ENCODE measurements at regions not wholly inside any gene's neighbourhood (a gene's known extent, or its start where the extent isn't known, plus 50 kb on each side); places are given as distances from the start of the nearest gene placed in this dataset.

GRCh38 chr4:154677300-154677699, 64.8 kb upstream of the FGG start:
- Histone ChIP-seq H3K27me3 (ENCODE audit: insufficient read depth, low read length) (no peaks in the 10 kb centered on the region), H4K91ac (ENCODE audit: insufficient read length, low read depth, low read length) (no peak overlapping the region), H4K5ac (ENCODE audit: insufficient read length, low read depth, low read length) (no peak overlapping the region), H3K4me2 (ENCODE audit: insufficient read depth, insufficient read length, low read length) (no peak overlapping the region), H3T11ph (ENCODE audit: low read length) (no peak overlapping the region), H2BK120ac (ENCODE audit: low read depth, low read length, poor library complexity, severe bottlenecking) (no peak overlapping the region), H3K56ac (ENCODE audit: insufficient read length, low read depth, low read length) (no peak overlapping the region), H4K8ac (replicated peaks; ENCODE audit: insufficient read length, low read depth, low read length) (no peak overlapping the region), H2BK12ac (ENCODE audit: insufficient read length, low read depth, low read length) (no peak overlapping the region), H3K14ac (ENCODE audit: insufficient read depth, low read length) (no peak overlapping the region), H3K18ac (ENCODE audit: insufficient read length, low read depth, low read length) (no peak overlapping the region), H3K4me1 (ENCODE audit: insufficient read depth, low read length) (no peaks in the 10 kb centered on the region), H2AK5ac (ENCODE audit: insufficient read length, low read length) (no peak overlapping the region), H2AFZ (ENCODE audit: low read length) (no peak overlapping the region), H2BK20ac (ENCODE audit: low read depth, low read length, poor library complexity, severe bottlenecking) (no peak overlapping the region), H3K23me2 (ENCODE audit: insufficient read length, low read depth, low read length, poor library complexity, severe bottlenecking) (no peaks in the 10 kb centered on the region), H4K20me1 (ENCODE audit: control insufficient read depth, insufficient read depth, insufficient read length) (no peaks in the 10 kb centered on the region), H2BK5ac (ENCODE audit: insufficient read length, low read length) (no peak overlapping the region), H3K9me3 (ENCODE audit: control insufficient read depth, low read depth, low read length) (no peaks in the 10 kb centered on the region), H3K23ac (ENCODE audit: insufficient read length, low read depth, low read length) (no peak overlapping the region), H3K27ac (ENCODE audit: insufficient read length, low read depth, low read length) (no peak overlapping the region), H2BK15ac (ENCODE audit: low read depth, low read length) (no peak overlapping the region), H3K4ac (ENCODE audit: low read depth, low read length) (no peak overlapping the region), H3K9ac (ENCODE audit: extremely low read depth, insufficient read length, low read length) (no peak overlapping the region), H3K79me1 (ENCODE audit: insufficient read depth, low read depth, low read length, poor library complexity, severe bottlenecking) (no peaks in the 10 kb centered on the region), H3K79me2 (ENCODE audit: insufficient read depth, low read length) (no peaks in the 10 kb centered on the region)
- H3K36me3 Mint-ChIP-seq (ENCODE audit: insufficient read depth in 1 of 3, low read depth in 3 of 3): no peaks in the 10 kb centered on the region
- H3K27ac Mint-ChIP-seq: no peak overlapping the region; a peak in 1 of 7 replicates
- no peaks in the 10 kb centered on the region for H3K27me3 Mint-ChIP-seq (ENCODE audit: low read depth)
- no peak for TF ChIP-seq CTCF (conservative IDR thresholded peaks at IDR 0.05)
- H3K4me3 Mint-ChIP-seq: no peak overlapping the region
- peaks cover 0 to under 1% of the 10 kb centered on the region in 2 experiments; a peak in 2 of 5 replicates for H3K9me3 Mint-ChIP-seq
- DNase-seq: no peak
- WGBS (ENCODE audit: extremely low coverage, insufficient read length, low lambda C conversion rate): no CpG with 5 or more reads among the region's 1 CpG
- H3K4me1 Mint-ChIP-seq: peaks cover 9% of the 10 kb centered on the region in 2 experiments
